Prostate gland (tissue), 2 donors: ENCODE measurements at regions not wholly inside any gene's neighbourhood (a gene's known extent, or its start where the extent isn't known, plus 50 kb on each side); places are given as distances from the start of the nearest gene placed in this dataset.

Experiments
- CTCF ChIP-seq, 4 experiments: fragments of 200-600 bp in 2 of 4; fragments of 450-650 bp in 2 of 4; sonication (generic) in 2 of 4; IDR thresholded peaks; 1 replicate in 3 of 4; 2 replicates in 1 of 4; pipeline ENCODE4 v1.5.1; 2016 to 2019; ENCODE audit warnings: antibody characterized with exemption in 4 of 4, mild to moderate bottlenecking in 2 of 4, moderate library complexity in 2 of 4
- POLR2A ChIP-seq: fragments of 450-650 bp; IDR thresholded peaks from one replicate; pipeline ENCODE4 v1.6.1; 2016; ENCODE audit warnings: antibody characterized with exemption, mild to moderate bottlenecking
- POLR2AphosphoS5 ChIP-seq: sonication (generic); formaldehyde crosslinking; IDR thresholded peaks from one replicate; pipeline ENCODE4 v1.6.1; 2017; ENCODE audit warnings: antibody characterized with exemption

- TF ChIP-seq POLR2A: no peak
- no peak for TF ChIP-seq CTCF (IDR thresholded peaks at IDR 0.05)
- TF ChIP-seq POLR2AphosphoS5: no peak
Observed at GRCh38 chr11:11056749-11057471, 199.1 kb upstream of the ZBED5 start.
